ENCODE measurements at regions not wholly inside any gene's neighbourhood (a gene's known extent, or its start where the extent isn't known, plus 50 kb on each side); places are given as distances from the start of the nearest gene placed in this dataset.

DNA sequence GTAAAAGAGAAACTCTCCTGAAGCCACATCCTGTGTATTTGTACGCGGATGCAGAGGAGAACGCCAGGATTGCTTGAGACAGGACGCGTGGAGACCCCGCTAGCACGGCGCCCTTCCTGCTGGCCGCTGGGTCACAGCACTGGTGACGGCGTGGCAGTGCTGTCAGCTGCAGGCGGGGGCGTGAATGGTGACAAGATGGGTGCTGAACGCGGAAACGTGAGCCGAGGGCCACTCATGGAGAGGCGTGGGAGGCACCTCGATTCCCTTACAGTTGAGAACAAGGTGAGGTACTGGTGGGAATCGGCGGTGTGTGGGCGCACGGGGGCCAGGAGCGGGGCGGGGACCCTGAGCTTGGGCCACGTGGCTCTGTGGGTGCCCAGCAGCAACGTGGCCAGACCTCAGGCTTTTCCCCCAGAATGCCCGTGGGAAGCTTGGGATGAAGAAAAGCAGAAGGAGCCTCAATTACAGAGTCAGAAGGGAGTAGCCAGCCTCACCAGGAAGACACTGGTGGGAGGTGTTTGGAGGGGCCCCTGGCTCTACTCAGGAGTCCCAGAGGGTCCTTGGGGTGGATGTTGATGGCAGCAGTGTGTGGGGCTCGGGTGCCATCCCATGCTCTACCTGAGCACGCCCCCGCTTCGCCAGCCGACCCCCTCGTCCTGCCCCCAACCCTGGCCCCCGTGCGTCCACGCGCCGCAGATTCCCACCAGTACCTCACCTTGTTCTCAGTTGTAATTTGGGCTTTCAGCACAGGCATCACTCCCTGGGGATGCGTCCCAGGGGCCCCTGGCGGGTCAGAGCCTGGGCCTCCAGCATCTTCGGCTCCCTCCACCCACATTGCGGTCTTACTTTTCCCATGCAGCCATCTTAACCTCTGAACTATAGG, 208.4 kb upstream of the TCERG1L start:
- DNase-seq (ENCODE audit: low read depth in 3 of 3, low spot score in 1 of 3), result no peak

DNA sequence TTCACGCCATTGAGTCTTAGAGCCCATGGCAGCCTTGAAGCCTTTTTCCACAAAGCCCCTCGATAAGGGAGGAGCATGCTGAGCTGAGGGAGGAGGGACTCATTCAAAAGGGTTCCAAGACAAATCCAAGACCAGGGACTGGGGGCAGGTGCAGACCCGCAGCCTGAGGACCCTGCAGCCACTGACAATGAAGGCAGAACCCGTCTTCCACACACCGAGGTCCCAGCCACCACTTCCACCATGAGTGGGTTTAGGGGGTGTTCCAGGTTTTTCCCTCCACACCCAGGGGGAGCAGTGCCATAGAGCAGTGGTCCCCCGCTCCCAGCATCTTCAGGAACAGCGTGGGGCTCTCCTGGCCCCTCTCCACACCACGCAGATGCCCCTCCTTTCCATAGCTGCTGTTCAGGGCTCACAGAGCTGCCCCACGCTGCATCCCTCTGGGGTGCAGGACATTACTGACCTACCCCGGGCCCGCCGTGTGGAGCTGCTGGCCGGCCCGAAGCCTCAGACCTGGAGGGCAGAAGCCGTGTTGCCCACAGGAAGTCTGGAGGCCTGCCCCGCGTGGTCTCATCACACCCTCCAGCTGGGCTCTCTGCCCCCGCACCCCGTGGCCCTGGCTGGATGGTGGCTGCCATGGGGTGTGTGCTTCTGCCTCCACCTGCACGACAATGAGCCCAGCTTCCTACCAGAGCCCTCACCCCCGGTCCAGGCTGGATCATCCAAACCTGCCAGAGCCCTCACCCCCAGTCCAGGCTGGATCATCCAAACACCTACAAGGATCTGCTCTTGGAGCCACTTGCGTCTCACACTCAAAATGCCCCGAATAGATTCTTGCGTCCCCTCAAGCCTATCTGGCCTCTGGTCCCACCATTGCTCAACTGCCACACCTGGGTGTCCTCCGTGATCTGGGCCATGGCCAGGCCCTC, 220.0 kb upstream of the TCERG1L start:
- DNase-seq (ENCODE audit: low read depth in 3 of 3, low spot score in 1 of 3), result no peak

- DNase-seq (ENCODE audit: low read depth in 3 of 3, low spot score in 1 of 3), result no peak
These were observed 220.8 kb upstream of the TCERG1L start for GRCh38 chr10:131532291-131532690.

DNA sequence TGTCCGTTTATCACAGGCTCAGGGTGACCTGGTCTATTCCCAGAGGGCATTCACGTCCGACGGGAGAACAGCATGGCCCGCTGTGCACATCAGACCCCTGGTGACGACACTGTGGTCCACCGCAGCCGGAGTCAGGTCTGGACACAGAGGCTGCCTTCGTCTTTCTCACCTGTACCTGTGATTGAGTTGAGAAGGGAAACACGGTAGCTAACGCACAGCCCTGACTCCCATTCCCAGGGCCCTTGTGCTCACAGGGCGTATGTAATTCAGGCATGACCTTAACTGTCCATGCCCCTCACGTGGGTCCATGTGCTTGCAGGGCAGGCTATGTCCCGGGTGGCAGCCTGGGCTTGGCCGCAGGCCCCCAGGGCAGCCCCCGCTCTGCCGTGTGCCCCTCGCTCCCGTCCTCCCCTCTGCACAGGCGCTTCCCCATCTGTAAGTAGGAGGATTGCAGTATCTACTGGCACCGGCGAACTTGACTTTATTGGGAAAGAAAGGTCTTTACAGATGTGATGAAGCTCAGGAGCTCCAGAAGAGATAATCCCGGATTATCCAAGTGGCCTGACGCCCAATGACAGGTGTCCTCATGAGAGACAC, 221.3 kb upstream of the TCERG1L start:
- no peak for DNase-seq (ENCODE audit: low read depth in 3 of 3, low spot score in 1 of 3)

DNA sequence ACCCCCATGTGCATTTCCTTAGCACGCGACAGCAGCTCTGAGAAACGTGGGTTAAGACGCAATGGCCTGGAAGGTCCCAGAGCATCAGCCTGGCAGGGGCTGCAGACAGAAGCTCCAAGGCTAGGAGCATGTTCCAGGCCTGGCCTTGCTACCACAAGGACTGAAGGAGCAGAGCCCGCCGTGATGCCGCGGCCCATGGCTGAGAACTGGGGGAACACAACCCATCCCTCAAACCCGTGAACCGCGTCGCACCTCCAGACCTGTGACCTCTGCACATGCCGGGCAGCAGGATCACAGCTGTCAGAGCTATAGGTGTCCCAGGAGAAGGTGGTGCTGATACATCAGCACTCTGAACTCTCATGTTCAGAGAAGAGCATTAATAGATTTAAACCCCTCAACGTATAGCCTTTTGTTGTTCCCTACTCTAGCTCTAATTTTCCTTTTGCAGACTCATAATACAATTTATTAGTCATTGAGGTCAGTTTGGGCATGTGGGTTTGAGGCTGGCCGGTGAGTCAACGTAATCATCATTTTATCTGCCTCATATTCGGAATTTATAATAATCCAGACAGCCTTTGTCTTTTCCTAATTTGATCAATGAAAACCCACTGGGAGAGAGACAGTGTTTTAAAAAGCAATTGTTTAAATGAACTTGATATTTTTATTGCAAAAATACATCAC, 222.5 kb upstream of the TCERG1L start:
- DNase-seq (ENCODE audit: low read depth in 3 of 3, low spot score in 1 of 3), result no peak

DNA sequence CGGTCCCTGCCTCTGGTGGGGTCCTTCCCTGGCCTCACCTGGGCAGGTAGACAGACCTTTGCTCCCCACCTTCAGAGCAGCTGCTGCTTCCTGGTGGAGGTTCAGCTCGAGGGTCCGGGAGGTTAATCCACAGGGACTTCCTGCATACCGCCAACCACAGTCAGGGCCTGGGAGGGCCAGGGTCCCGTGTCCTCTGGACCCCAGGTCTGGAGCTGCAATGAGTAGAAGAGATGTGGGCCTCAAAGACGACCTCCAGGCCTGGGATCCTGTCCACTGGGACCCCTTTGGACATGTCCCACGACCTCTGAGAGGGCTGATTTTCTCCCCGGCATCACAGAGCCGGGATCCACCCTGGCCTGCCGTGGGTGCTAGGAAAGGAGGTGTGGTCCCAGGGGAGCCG, 223.3 kb upstream of the TCERG1L start:
- no peak for DNase-seq (ENCODE audit: low read depth in 3 of 3, low spot score in 1 of 3)

- DNase-seq (ENCODE audit: low read depth in 3 of 3, low spot score in 1 of 3), result no peak
These were observed 225.2 kb upstream of the TCERG1L start for GRCh38 chr10:131536676-131537075.

GRCh38 chr10:131537281-131537680, 225.8 kb upstream of the TCERG1L start:
- DNase-seq (ENCODE audit: low read depth in 3 of 3, low spot score in 1 of 3), result no peak

GRCh38 chr10:131544495-131544894, 233.0 kb upstream of the TCERG1L start:
- DNase-seq (ENCODE audit: low read depth in 3 of 3, low spot score in 1 of 3), result no peak

DNA sequence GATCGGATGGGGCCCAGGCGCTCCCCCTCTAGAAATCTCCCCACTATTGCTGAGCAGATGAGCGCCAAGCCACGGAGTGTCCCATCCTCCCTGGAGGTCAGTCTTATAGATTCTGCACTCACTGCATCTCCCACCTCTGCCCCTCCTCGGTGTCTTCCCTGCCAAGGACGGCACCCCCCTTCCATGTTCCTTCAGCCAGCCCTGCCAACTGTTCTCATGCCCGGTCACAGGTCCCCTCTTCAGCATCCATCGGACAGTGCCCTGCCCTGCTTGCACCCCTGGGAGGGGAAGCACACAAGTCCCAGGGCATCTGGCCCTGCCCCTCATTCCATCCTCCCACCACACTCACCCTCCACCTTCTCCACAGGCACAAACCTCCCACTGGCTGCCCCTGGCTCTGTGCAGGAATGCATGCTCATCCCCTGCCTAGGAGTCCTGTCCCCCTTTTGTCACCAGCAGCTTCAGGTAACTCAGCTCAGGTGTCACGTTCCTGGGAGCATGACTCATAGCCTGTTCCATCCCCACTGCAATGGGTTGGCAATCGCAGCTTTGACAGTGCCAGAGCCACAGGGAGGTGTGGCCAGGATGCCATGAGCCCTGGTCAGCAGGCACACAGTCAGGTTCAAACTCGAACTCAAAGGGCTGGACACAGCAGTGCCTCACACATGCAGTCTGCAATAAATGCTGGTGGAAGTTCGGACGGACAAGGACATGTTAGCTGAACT, 234.7 kb upstream of the TCERG1L start:
- no peak for DNase-seq (ENCODE audit: low read depth in 3 of 3, low spot score in 1 of 3)

- DNase-seq (ENCODE audit: low read depth in 3 of 3, low spot score in 1 of 3), result no peak
These were observed 235.7 kb upstream of the TCERG1L start for GRCh38 chr10:131547129-131547799.

GRCh38 chr10:131548176-131548575, 236.7 kb upstream of the TCERG1L start:
- no peak for DNase-seq (ENCODE audit: low read depth in 3 of 3, low spot score in 1 of 3)

DNA sequence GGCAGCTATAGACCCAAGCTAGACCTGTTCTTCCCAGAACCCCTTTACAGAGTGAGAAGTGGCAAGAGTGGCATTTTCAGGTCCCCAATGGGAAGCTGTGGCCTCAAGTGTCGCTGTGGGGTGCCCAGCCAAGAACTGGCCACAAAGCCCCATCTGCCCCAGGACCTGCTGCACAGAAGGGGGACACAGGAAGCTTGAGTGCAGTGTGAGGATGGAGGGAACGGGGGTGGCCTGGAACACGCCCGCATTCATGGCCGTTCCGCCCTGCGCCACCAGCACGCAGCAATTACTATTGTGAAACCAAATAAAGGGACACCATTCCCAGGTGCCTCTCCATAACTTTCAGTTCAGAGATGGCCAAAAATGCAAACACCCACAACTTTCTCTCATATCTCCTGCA, 237.6 kb upstream of the TCERG1L start:
- no peak for DNase-seq (ENCODE audit: low read depth in 3 of 3, low spot score in 1 of 3)

GRCh38 chr10:131553121-131553520, 241.6 kb upstream of the TCERG1L start:
- DNase-seq (ENCODE audit: low read depth in 3 of 3, low spot score in 1 of 3), result no peak

DNA sequence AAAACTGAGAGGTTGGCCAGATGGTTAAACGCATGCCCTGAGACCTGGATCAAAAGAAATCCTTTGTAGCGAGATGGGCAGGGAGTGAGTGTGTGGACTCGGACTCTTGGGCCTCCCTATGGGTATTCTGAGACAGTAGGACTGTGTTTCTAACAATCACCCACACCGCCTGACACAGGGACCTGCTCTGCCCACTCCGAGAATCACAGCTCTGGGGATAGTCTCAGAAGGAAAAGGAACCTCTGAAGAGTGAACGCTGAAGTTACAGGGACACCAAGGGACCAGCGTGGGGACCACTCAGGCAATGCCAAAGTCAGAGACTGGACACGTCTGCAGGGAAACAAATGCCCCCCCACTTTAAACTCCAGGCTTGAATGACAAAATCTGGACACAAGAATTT, 242.1 kb upstream of the TCERG1L start:
- no peak for DNase-seq (ENCODE audit: low read depth in 3 of 3, low spot score in 1 of 3)

- DNase-seq (ENCODE audit: low read depth in 3 of 3, low spot score in 1 of 3), result no peak
These were observed 243.3 kb upstream of the TCERG1L start for GRCh38 chr10:131554821-131555220.

GRCh38 chr10:131555406-131555805, 243.9 kb upstream of the TCERG1L start:
- DNase-seq (ENCODE audit: low read depth in 3 of 3, low spot score in 1 of 3), result no peak

DNA sequence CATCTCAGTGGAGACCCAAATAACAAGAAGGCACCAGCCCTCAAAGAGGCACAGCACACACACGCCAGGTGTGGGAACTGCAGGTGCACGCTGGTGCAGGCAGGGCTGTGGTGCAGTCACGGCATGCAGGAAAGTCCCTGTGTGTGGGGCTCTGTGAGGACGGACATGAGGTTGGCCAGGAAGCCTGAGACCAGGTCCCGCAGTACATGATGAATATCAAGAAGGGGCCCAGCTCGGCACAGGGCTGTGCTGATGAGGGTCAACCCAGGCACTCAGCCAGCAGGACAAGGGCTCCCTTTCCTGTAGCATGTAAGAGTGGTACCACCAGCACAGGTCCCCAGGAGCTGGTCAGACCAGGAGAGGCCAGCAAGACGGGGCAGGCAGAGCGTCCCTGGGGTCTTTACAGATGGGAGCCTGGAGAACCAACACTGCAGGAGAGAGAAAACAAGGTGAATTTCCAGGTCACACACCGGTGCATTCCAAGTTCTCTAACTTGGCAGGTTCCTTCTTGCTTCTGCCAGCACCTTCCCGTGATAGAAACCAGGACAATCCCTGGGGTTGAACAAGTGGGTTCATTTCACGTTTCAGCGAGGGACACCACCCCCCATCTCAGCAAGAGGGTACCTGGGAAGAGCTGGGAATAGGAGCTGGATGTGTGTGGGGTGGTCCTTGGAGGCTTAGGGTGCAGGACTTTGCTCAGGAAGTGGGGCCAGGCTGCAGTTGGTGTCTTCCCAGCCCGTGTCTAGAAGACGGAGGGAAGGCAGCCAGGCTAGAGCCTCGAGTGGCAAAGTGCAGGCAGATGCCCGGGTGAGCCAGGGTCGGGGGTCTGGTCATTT, 244.8 kb upstream of the TCERG1L start:
- DNase-seq (ENCODE audit: low read depth in 3 of 3, low spot score in 1 of 3), result no peak

- DNase-seq (ENCODE audit: low read depth in 3 of 3, low spot score in 1 of 3), result no peak
These were observed 245.5 kb upstream of the TCERG1L start for GRCh38 chr10:131556897-131557495.

Measured in stimulated activated CD4-positive, alpha-beta T cell treated with anti-CD3 and anti-CD28 coated beads, TNF-alpha, amount 100 ng/mL, for 1 hour (primary cell).